SK-N-SH treated with all-trans-retinoic acid at 6 μM for 48 hours (cell line): ENCODE measurements at regions not wholly inside any gene's neighbourhood (a gene's known extent, or its start where the extent isn't known, plus 50 kb on each side); places are given as distances from the start of the nearest gene placed in this dataset.

Experiments used
- ATAC-seq: fragments of 200-7000 bp; cut with Tn5 transposase; 3 replicates; pipeline ENCODE4 v1.9.1; 2020; ENCODE audit warnings: mild to moderate bottlenecking, moderate library complexity
- BACH2 ChIP-seq: fragments of 250-450 bp; sonication (Bioruptor Pico); IDR thresholded peaks from 2 replicates; pipeline ENCODE4 v1.9.0; 2021; ENCODE audit warnings: mild to moderate bottlenecking, borderline replicate concordance
- CREB5 ChIP-seq: fragments of 250-450 bp; sonication (Bioruptor Pico); IDR thresholded peaks from 2 replicates; pipeline ENCODE4 v1.5.1; 2020; ENCODE audit warnings: low read depth, mild to moderate bottlenecking, moderate library complexity
- CSDC2 ChIP-seq: fragments of 250-450 bp; sonication (Bioruptor Pico); IDR thresholded peaks from 2 replicates; pipeline ENCODE4 v1.5.0; 2020; ENCODE audit warnings: mild to moderate bottlenecking, moderate library complexity
- CSRNP3 ChIP-seq: fragments of 250-450 bp; sonication (Bioruptor Pico); IDR thresholded peaks from 2 replicates; pipeline ENCODE4 v1.5.1; 2021; ENCODE audit warnings: mild to moderate bottlenecking, moderate library complexity
- GLIS3 ChIP-seq: fragments of 250-450 bp; sonication (Bioruptor Pico); IDR thresholded peaks from 2 replicates; pipeline ENCODE4 v1.5.0; 2020; ENCODE audit warnings: mild to moderate bottlenecking, moderate library complexity
- OSR1 ChIP-seq: fragments of 250-450 bp; sonication (Bioruptor Pico); IDR thresholded peaks from 2 replicates; pipeline ENCODE4 v1.8.0; 2022; ENCODE audit warnings: moderate library complexity, mild to moderate bottlenecking, inconsistent platforms
- PATZ1 ChIP-seq: fragments of 250-450 bp; sonication (Bioruptor Pico); IDR thresholded peaks from 2 replicates; pipeline ENCODE4 v1.8.0; 2020; ENCODE audit warnings: mild to moderate bottlenecking, moderate library complexity, borderline replicate concordance
- POU6F1 ChIP-seq: fragments of 250-450 bp; sonication (Bioruptor Pico); IDR thresholded peaks from 2 replicates; pipeline ENCODE4 v1.8.0; 2021; ENCODE audit warnings: low read depth, mild to moderate bottlenecking, moderate library complexity, borderline replicate concordance
- PPARA ChIP-seq: fragments of 250-450 bp; sonication (Bioruptor Pico); IDR thresholded peaks from 2 replicates; pipeline ENCODE4 v1.5.0; 2020; ENCODE audit warnings: mild to moderate bottlenecking, borderline replicate concordance
- SNAI2 ChIP-seq: fragments of 250-450 bp; sonication (Bioruptor Pico); IDR thresholded peaks from 2 replicates; pipeline ENCODE4 v1.5.0; 2020; ENCODE audit warnings: mild to moderate bottlenecking, moderate library complexity
- TCF4 ChIP-seq: fragments of 250-450 bp; sonication (Bioruptor Pico); IDR thresholded peaks from 2 replicates; pipeline ENCODE4 v1.8.0; 2021; ENCODE audit warnings: mild to moderate bottlenecking, moderate library complexity, borderline replicate concordance
- TOX ChIP-seq: fragments of 250-450 bp; sonication (Bioruptor Pico); IDR thresholded peaks from 2 replicates; pipeline ENCODE4 v1.8.0; 2021; ENCODE audit warnings: mild to moderate bottlenecking, moderate library complexity, borderline replicate concordance
- ZC3H10 ChIP-seq: fragments of 250-450 bp; sonication (Bioruptor Pico); IDR thresholded peaks from 2 replicates; pipeline ENCODE4 v1.5.1; 2021; ENCODE audit warnings: mild to moderate bottlenecking, moderate library complexity
- ZFP3 ChIP-seq: fragments of 250-450 bp; sonication (Bioruptor Pico); IDR thresholded peaks from 2 replicates; pipeline ENCODE4 v1.5.0; 2020; ENCODE audit warnings: mild to moderate bottlenecking, moderate library complexity
- ZFP30 ChIP-seq: fragments of 450-650 bp; formaldehyde crosslinking; IDR thresholded peaks from 2 replicates; pipeline ENCODE4 v1.5.0; 2022; ENCODE audit warnings: mild to moderate bottlenecking, moderate library complexity
- ZNF565 ChIP-seq: fragments of 450-650 bp; formaldehyde crosslinking; conservative IDR thresholded peaks from 2 replicates; pipeline ENCODE4 v1.5.0; 2020; ENCODE audit warnings: low read depth, mild to moderate bottlenecking, moderate library complexity
- ZNF70 ChIP-seq: fragments of 450-650 bp; formaldehyde crosslinking; IDR thresholded peaks from 2 replicates; pipeline ENCODE4 v1.5.0; 2020; ENCODE audit warnings: mild to moderate bottlenecking, moderate library complexity
- ZNF8 ChIP-seq: fragments of 450-650 bp; formaldehyde crosslinking; IDR thresholded peaks from 2 replicates; pipeline ENCODE4 v1.5.0; 2020; ENCODE audit warnings: mild to moderate bottlenecking, moderate library complexity
- TF ChIP-seq, protein P1 (sequence below): fragments of 250-450 bp; sonication (Bioruptor Pico); IDR thresholded peaks from 2 replicates; pipeline ENCODE4 v1.5.0; 2020; ENCODE audit warnings: mild to moderate bottlenecking, moderate library complexity

DNA sequence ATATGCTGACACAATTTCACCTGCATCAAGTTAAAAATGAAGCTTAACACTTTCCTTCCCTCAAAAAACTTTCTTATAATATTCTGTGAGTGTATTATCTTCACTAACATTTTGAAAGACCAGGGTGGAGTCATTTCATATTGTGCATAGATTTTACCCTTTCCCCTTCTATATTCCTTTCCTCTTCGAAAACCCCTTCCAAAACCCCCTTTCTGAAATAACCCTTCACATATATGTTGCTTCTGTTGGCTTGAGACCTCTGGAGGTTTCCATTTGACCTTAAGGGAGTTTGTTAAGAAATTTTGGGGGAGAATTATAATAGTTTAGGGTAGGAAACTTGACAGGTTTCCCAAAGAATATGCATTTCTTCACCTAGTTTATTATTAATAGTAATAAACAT, 489.6 kb upstream of the MIR17HG start:
- ATAC-seq: no peak
- no peak for TF ChIP-seq BACH2 (CRISPR knock-in tag)
- TF ChIP-seq ZFP3 (CRISPR knock-in tag): no peak
- no peak for TF ChIP-seq CREB5 (CRISPR knock-in tag)
- TF ChIP-seq POU6F1: no peak
- TF ChIP-seq PPARA: no peak
- TF ChIP-seq CSDC2 (CRISPR knock-in tag): no peak
- no peak for TF ChIP-seq TOX (CRISPR knock-in tag)
- TF ChIP-seq ZNF70 (CRISPR knock-in tag): no peak
- TF ChIP-seq SNAI2 (CRISPR knock-in tag): no peak
- TF ChIP-seq ZFP30: no peak
- TF ChIP-seq ZNF565 (CRISPR knock-in tag): no peak
- no peak for TF ChIP-seq TCF4 (CRISPR knock-in tag)
- no peak for TF ChIP-seq ZNF8 (CRISPR knock-in tag)
- TF ChIP-seq ZC3H10 (CRISPR knock-in tag): no peak

DNA sequence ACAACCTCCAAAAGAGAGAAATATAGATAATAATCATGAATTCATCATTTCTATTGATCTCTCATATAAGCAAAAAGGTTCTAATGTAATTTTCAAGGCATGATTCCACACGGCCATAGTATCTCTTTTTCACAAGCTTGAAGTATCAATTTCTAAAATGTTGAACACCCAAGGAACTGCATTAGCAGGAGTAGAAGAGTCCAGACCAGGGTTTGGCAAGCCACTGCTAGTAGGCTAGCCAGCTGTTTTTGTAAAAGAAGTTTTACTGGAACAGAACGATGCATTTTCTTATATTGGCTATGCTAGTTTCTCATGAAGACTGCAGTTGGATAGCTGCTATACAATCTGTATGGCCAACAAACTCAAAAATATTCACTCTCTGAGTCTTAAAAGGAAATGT, 481.5 kb upstream of the MIR17HG start:
- ATAC-seq: no peak
- TF ChIP-seq PATZ1 (CRISPR knock-in tag): no peak

DNA sequence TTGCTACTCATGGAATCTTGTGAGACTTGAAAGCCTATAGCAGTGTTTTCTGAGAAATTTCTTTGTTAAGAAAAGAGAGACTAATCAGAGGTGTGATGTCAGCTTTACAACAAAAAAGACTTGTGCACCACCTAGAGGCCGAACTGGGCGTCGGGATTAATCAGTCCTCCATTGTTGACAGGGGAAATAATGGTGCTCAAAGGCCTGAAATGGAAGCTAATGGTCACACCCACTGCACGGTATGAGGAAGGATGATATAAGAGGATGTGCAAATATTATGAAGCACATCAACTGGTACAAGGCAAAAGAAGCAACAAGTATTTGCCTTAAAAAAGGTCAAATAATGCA, 480.2 kb upstream of the MIR17HG start:
- ATAC-seq: peak; percentile 99
- no peak for TF ChIP-seq ZNF565 (CRISPR knock-in tag)
- no peak for TF ChIP-seq OSR1 (CRISPR knock-in tag)
- no peak for TF ChIP-seq PATZ1 (CRISPR knock-in tag)
- no peak for TF ChIP-seq CSRNP3 (CRISPR knock-in tag)
- TF ChIP-seq, protein P1, sequence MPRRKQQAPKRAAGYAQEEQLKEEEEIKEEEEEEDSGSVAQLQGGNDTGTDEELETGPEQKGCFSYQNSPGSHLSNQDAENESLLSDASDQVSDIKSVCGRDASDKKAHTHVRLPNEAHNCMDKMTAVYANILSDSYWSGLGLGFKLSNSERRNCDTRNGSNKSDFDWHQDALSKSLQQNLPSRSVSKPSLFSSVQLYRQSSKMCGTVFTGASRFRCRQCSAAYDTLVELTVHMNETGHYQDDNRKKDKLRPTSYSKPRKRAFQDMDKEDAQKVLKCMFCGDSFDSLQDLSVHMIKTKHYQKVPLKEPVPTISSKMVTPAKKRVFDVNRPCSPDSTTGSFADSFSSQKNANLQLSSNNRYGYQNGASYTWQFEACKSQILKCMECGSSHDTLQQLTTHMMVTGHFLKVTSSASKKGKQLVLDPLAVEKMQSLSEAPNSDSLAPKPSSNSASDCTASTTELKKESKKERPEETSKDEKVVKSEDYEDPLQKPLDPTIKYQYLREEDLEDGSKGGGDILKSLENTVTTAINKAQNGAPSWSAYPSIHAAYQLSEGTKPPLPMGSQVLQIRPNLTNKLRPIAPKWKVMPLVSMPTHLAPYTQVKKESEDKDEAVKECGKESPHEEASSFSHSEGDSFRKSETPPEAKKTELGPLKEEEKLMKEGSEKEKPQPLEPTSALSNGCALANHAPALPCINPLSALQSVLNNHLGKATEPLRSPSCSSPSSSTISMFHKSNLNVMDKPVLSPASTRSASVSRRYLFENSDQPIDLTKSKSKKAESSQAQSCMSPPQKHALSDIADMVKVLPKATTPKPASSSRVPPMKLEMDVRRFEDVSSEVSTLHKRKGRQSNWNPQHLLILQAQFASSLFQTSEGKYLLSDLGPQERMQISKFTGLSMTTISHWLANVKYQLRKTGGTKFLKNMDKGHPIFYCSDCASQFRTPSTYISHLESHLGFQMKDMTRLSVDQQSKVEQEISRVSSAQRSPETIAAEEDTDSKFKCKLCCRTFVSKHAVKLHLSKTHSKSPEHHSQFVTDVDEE (CRISPR knock-in tag): no peak
- TF ChIP-seq GLIS3 (CRISPR knock-in tag): no peak
- no peak for TF ChIP-seq ZC3H10 (CRISPR knock-in tag)
- TF ChIP-seq ZFP3 (CRISPR knock-in tag): no peak
- no peak for TF ChIP-seq CREB5 (CRISPR knock-in tag)
- no peak for TF ChIP-seq ZNF70 (CRISPR knock-in tag)
- TF ChIP-seq, all 23 proteins: peak for 0
